GM18499 (cell line): ENCODE measurements at regions not wholly inside any gene's neighbourhood (a gene's known extent, or its start where the extent isn't known, plus 50 kb on each side); places are given as distances from the start of the nearest gene placed in this dataset.

ENCODE experiments used
- ATAC-seq: cut with Tn5 transposase; IDR thresholded peaks from one replicate; pipeline ENCODE4 v1.9.1; 2021; ENCODE audit warnings: moderate number of reproducible peaks; ENCODE audit not compliant: insufficient read depth, unreplicated experiment

DNA sequence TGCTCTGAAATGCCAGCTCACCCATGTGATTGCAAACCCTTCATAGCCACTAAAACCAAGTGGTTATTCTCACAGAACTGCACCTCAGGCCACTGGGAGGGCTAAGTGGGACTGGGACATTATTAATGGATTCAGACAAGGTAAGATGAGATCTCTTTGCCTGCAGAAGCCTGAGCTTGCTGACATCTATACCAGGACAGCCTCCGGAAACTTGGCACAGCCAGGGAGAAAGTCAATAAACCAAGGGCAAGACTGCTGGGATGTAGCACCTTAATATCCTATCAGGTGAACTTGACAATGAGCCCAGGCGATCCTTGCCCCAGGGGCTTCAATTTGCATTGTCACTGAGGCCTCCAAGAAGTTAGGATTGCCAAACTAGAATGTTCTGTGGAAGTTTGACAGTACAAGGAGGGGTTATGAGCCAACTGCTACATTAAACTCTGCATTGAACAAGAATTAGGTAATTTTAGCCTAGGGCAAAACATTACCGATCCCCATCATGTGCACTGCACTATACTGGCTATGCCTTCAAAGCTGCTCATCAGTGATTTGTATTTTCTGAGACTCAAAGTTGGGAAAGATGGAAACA lies 60.1 kb upstream of the RALGAPA2 start:
- ATAC-seq, result no peak

DNA sequence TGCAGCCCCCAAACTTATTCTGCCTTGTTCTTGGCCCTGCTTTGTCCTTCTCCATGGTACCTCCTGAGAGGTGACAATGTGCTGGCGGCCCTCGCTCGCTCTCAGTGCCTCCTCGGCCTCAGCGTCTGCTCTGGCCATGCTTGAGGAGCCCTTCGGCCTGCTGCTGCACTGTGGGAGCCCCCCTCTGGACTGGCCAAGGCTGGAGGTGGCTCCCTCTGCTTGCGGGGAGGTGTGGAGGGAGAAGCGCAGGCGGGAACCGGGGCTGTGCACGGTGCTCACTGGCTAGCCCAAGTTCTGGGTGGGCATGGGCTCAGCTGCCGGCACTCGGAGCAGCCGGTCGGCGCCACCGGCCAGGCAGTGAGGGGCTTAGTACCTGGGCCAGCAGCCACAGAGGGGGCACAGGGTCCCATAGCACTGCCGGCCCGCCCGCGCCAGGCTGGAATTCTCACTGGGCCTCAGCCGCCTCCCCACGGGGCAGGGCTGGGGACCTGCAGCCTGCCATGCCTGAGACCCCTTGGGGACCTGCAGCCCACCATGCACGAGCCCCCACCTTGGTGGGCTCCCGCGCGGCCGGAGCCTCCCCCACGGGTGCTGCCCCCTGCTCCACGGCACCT lies 55.9 kb upstream of the RALGAPA2 start:
- no peak for ATAC-seq

DNA sequence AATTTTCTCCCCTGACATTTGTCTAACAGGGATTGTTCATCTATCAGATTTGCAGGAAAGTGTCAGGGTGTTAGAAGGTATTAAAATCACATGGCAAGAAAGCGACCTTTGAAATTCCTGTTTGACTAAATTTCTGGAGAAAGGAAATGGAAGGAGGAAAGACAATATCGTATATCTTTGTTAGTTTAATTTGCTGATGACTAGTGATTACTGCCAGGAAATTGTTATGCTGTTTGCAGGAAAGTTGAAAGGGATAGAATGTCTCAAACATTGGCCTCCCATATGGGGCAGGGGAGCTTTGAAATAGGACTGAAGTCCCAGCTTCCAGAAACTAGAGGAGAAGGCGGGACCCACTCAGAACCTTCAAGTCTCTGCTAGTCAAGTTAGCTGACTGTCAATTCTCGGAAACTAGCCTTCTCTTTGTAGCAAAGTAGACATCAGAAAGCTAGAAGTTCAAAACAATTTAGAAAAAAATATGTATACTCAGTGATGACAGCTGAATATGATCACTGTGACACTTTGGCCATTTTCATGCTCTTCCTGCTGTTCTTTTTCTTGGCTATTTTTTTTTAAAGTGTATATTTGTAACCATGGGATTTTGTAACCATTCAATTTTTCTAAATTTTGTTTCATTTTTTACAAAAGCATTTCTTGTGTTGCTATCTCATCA lies 53.4 kb upstream of the RALGAPA2 start:
- no peak for ATAC-seq

DNA sequence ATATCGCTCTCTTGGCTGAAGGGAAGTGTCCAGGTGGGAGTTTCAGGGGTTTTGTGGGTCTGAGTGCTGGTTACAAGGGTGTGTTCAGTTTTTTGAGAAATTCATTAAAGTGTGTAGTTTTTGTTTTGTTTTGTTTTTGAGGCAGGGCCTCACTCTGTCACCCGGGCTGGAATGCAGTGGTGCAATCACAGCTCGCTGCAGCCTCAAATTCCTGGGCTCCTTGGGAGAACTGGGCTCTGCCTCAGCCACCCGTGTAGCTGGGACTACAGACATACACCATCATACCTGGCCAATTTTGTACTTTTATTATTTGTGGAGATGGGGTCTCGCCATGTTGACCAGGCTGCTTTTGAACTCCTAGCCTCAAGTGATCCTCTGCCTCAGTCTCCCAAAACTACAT lies 51.2 kb upstream of the RALGAPA2 start:
- ATAC-seq, result no peak
